Ishikawa (cell line): ENCODE measurements at regions not wholly inside any gene's neighbourhood (a gene's known extent, or its start where the extent isn't known, plus 50 kb on each side); places are given as distances from the start of the nearest gene placed in this dataset.

Source experiments
- MAX ChIP-seq: IDR thresholded peaks from 2 replicates; pipeline ENCODE4 v1.6.1; 2012
- TAF1 ChIP-seq: IDR thresholded peaks from 2 replicates; pipeline ENCODE4 v1.6.1; 2012; ENCODE audit warnings: low read depth, mild to moderate bottlenecking

DNA sequence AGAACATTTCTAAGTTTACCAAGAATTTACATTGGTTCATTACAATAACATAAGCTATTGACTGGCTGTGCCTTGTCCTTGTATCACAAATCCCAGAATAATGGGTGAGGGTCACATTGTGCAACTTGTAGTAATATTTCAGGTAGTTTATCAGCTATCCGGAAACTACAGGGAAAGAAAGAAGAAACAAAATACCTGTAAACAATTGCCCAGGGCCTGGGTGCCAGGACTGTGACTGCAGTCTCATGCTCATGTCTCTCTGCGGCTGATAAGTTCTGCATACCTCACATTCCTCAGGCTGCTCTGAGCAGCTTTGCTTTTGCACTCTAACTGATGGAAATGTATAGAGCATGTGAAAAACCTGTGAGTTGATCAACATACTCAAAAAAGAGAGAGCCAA, 131.8 kb upstream of the TRIM24 start:
- TF ChIP-seq TAF1: no peak
- no peak for TF ChIP-seq MAX
